Lower lobe of right lung (tissue), 2 donors: ENCODE measurements at regions not wholly inside any gene's neighbourhood (a gene's known extent, or its start where the extent isn't known, plus 50 kb on each side); places are given as distances from the start of the nearest gene placed in this dataset.
"Not testable (repeated sequence)": the region's sequence is repeated elsewhere in the genome, so short reads cannot be mapped to it uniquely, and the experiment has no call there.

Source experiments
- ATAC-seq, 2 donors: fragments of 200-7000 bp; cut with Tn5 transposase; one replicate each; pipeline ENCODE4 v1.9.1; 2020 to 2022; ENCODE audit warnings: mild to moderate bottlenecking in 2 of 2, moderate library complexity in 2 of 2
- DNase-seq: peaks from one replicate; pipeline ENCODE4 v3.0.0-alpha.2; 2020
- H3K27ac ChIP-seq: fragments of 200-600 bp; one replicate; pipeline ENCODE4 v1.8.0; 2022
- H3K27me3 ChIP-seq: fragments of 200-600 bp; one replicate; pipeline ENCODE4 v1.8.0; 2022; ENCODE audit warnings: low read depth
- H3K36me3 ChIP-seq: fragments of 200-600 bp; one replicate; pipeline ENCODE4 v1.8.0; 2022; ENCODE audit warnings: mild to moderate bottlenecking
- H3K4me1 ChIP-seq: fragments of 200-600 bp; one replicate; pipeline ENCODE4 v1.8.0; 2022
- H3K4me3 ChIP-seq: fragments of 200-600 bp; one replicate; pipeline ENCODE4 v1.8.0; 2022; ENCODE audit warnings: mild to moderate bottlenecking
- H3K9me3 ChIP-seq: fragments of 200-600 bp; one replicate; pipeline ENCODE4 v1.8.0; 2022
- CTCF ChIP-seq: fragments of 200-600 bp; IDR thresholded peaks from one replicate; pipeline ENCODE4 v1.8.0; 2022; ENCODE audit warnings: antibody characterized with exemption, mild to moderate bottlenecking
- intact Hi-C: fragments of 100-400 bp; cut with DNase I; formaldehyde crosslinking; loops from one replicate; pipeline ENCODE4 v1.11.0; 2022
- donor health status: DM: no; HTN: yes; CAD: no; lungs with severe emphysema.

DNA sequence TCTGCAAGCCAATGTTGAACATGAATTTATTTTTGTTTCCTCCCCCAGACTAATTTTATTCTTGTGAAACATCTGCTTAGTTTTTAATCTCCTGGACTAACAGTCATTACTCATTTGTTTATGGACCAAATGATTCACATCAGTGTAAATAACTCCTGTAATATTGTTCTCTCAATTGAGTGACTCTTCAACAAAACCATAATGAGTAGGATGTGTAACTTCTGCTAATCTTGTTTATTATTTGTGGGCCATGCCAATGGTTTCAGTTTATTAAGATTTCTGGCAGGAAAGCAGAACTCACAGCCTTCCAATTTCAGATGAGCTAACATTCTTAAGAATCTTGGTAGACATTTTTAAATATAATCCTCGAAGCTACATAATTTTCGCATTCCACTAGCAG, 1216.3 kb upstream of the GOT2 start:
- intact Hi-C loops: no loop called here
- DNase-seq (no peak), ATAC-seq (no peak)
- Histone ChIP-seq H3K9me3 (no peaks in the 10 kb centered on the region), H3K36me3 (no peaks in the 10 kb centered on the region), H3K27me3 (no peaks in the 10 kb centered on the region), H3K4me3 (no peak overlapping the region), H3K27ac (no peak overlapping the region), H3K4me1 (no peaks in the 10 kb centered on the region)
- no peak for TF ChIP-seq CTCF

- H3K4me3 ChIP-seq, DNase-seq, H3K4me1 ChIP-seq, H3K27me3 ChIP-seq, intact Hi-C loops, H3K9me3 ChIP-seq, ATAC-seq, H3K36me3 ChIP-seq, H3K27ac ChIP-seq: not testable (repeated sequence)
Observed at GRCh38 chr16:59944041-59944440, 1209.9 kb upstream of the GOT2 start.

GRCh38 chr16:59941594-59941993, 1207.5 kb upstream of the GOT2 start:
- H3K4me1 ChIP-seq: no peaks in the 10 kb centered on the region
- ATAC-seq (no peak), DNase-seq (no peak)
- intact Hi-C loops: no loop called here
- H3K27ac ChIP-seq: no peak overlapping the region
- no peak overlapping the region for H3K4me3 ChIP-seq
- H3K27me3 ChIP-seq: no peaks in the 10 kb centered on the region
- no peak for TF ChIP-seq CTCF
- H3K9me3 ChIP-seq: no peaks in the 10 kb centered on the region
- no peaks in the 10 kb centered on the region for H3K36me3 ChIP-seq

DNA sequence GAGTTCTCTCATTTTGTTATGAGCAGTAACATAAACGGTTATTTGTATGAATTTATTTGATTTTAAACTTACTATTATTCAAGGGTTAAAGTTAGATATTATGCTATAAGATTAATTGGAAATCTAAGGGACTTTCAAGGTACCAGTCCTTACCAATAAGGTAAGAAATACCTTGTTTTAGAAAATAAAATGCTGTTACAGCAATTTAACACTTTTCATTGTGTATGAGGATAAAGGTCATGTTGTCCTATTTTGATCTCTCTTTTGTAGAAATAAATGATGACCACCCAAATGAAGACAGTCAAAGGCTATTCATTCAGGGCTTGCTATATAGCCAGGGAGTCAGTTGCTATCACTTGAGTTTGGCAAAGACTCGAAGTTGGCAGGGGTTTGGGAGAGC, 1185.9 kb upstream of the GOT2 start:
- intact Hi-C loops: no loop called here
- Histone ChIP-seq H3K27ac (no peak overlapping the region), H3K4me1 (no peaks in the 10 kb centered on the region), H3K4me3 (no peak overlapping the region), H3K36me3 (no peaks in the 10 kb centered on the region), H3K9me3 (no peaks in the 10 kb centered on the region), H3K27me3 (no peaks in the 10 kb centered on the region)
- no peak for ATAC-seq
- no peak for DNase-seq
- no peak for TF ChIP-seq CTCF

GRCh38 chr16:59913666-59914065, 1179.5 kb upstream of the GOT2 start:
- DNase-seq (no peak), ATAC-seq (no peak)
- Histone ChIP-seq H3K27ac (no peak overlapping the region), H3K4me3 (no peak overlapping the region), H3K9me3 (no peaks in the 10 kb centered on the region), H3K36me3 (no peaks in the 10 kb centered on the region), H3K27me3 (no peaks in the 10 kb centered on the region), H3K4me1 (no peaks in the 10 kb centered on the region)
- no peak for TF ChIP-seq CTCF
- intact Hi-C loops: no loop called here

DNA sequence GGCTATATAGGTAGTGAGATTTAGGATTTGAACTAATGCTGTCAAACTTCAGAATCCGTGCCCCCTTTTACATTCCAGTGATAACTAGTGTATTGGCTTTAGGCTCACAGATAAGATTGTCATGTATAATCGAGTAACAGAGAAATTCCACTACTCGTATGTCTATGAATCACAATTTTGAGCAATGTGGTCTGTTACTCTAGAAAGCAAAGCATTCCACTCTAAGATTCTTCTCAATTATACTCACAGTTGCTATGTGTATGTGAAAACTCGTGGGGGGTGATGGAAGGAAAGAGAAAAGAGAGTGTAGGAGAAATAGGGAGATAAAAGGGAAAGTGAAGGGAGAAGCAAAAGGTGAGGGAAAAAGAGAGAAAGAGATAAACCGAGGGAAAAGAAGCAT, 1175.1 kb upstream of the GOT2 start:
- Histone ChIP-seq H3K27ac (no peak overlapping the region), H3K4me3 (no peak overlapping the region), H3K36me3 (no peaks in the 10 kb centered on the region), H3K27me3 (no peaks in the 10 kb centered on the region), H3K9me3 (no peaks in the 10 kb centered on the region), H3K4me1 (no peaks in the 10 kb centered on the region)
- no peak for ATAC-seq
- TF ChIP-seq CTCF: no peak
- intact Hi-C loops: no loop called here
- DNase-seq: no peak
